HG02884 (cell line): ENCODE measurements at regions not wholly inside any gene's neighbourhood (a gene's known extent, or its start where the extent isn't known, plus 50 kb on each side); places are given as distances from the start of the nearest gene placed in this dataset.

Experiments
- ATAC-seq: cut with Tn5 transposase; IDR thresholded peaks from one replicate; pipeline ENCODE4 v1.9.1; 2021; ENCODE audit warnings: mild to moderate bottlenecking, moderate library complexity; ENCODE audit not compliant: unreplicated experiment

GRCh38 chr1:56197946-56198345 lies 381.4 kb downstream of the PLPP3 start:
- ATAC-seq, result no peak

GRCh38 chr1:56196839-56197238 lies 382.5 kb downstream of the PLPP3 start:
- ATAC-seq, result no peak

GRCh38 chr1:56194701-56195300 lies 384.6 kb downstream of the PLPP3 start:
- ATAC-seq, result no peak

- ATAC-seq, result no peak
Observed at GRCh38 chr1:56193656-56194055, 385.7 kb downstream of the PLPP3 start.

- no peak for ATAC-seq
Observed at GRCh38 chr1:56191369-56191768, 388.0 kb downstream of the PLPP3 start.

- ATAC-seq, result no peak
Observed at GRCh38 chr1:56190806-56191365, 388.5 kb downstream of the PLPP3 start.

- ATAC-seq, result no peak
Observed at GRCh38 chr1:56189946-56190805, 389.2 kb downstream of the PLPP3 start.

- no peak for ATAC-seq
Observed at GRCh38 chr1:56189454-56189853, 389.9 kb downstream of the PLPP3 start.

GRCh38 chr1:56188855-56189254 lies 390.5 kb downstream of the PLPP3 start:
- no peak for ATAC-seq

- ATAC-seq, result no peak
Observed at GRCh38 chr1:56188221-56188620, 391.1 kb downstream of the PLPP3 start.

GRCh38 chr1:56187405-56187804 lies 392.0 kb downstream of the PLPP3 start:
- no peak for ATAC-seq

GRCh38 chr1:56185493-56185892 lies 393.9 kb downstream of the PLPP3 start:
- ATAC-seq, result no peak

- no peak for ATAC-seq
Observed at GRCh38 chr1:56183151-56183550, 396.2 kb downstream of the PLPP3 start.

- ATAC-seq, result no peak
Observed at GRCh38 chr1:56180520-56181190, 398.7 kb downstream of the PLPP3 start.

- ATAC-seq, result no peak
Observed at GRCh38 chr1:56179543-56179942, 399.8 kb downstream of the PLPP3 start.

GRCh38 chr1:56175211-56175610 lies 404.2 kb downstream of the PLPP3 start:
- no peak for ATAC-seq

GRCh38 chr1:56174176-56174885 lies 405.0 kb downstream of the PLPP3 start:
- no peak for ATAC-seq

- no peak for ATAC-seq
Observed at GRCh38 chr1:56173736-56174135, 405.6 kb downstream of the PLPP3 start.

- no peak for ATAC-seq
Observed at GRCh38 chr1:56171670-56172069, 407.7 kb downstream of the PLPP3 start.

GRCh38 chr1:56170784-56171320 lies 408.5 kb downstream of the PLPP3 start:
- ATAC-seq, result no peak

GRCh38 chr1:56169856-56170255 lies 409.5 kb downstream of the PLPP3 start:
- no peak for ATAC-seq
